GM23338 (cell line): ENCODE measurements at regions not wholly inside any gene's neighbourhood (a gene's known extent, or its start where the extent isn't known, plus 50 kb on each side); places are given as distances from the start of the nearest gene placed in this dataset.

ENCODE experiments used
- ATAC-seq: fragments of 200-7000 bp; cut with Tn5 transposase; 3 replicates; pipeline ENCODE4 v1.9.1; 2020
- DNase-seq: peaks from one replicate; pipeline ENCODE4 v3.0.0-alpha.2; 2015; ENCODE audit warnings: low spot score
- H2AFZ ChIP-seq: fragments of 200-600 bp; sonication (generic); 2 replicates; pipeline ENCODE4 v1.8.0; 2016; ENCODE audit warnings: antibody characterized with exemption, mild to moderate bottlenecking, moderate library complexity
- H3F3A ChIP-seq: fragments of 200-600 bp; sonication (generic); replicated peaks from 2 replicates; pipeline ENCODE4 v1.8.0; 2017; ENCODE audit warnings: antibody characterized with exemption, mixed run types, low read depth
- H3K27ac ChIP-seq: fragments of 200-600 bp; sonication (generic); 2 replicates; pipeline ENCODE4 v1.6.1; 2016; ENCODE audit warnings: low read depth
- H3K27me3 ChIP-seq: fragments of 200-600 bp; sonication (generic); 2 replicates; pipeline ENCODE4 v1.8.0; 2016; ENCODE audit warnings: mild to moderate bottlenecking, mixed run types, moderate library complexity; ENCODE audit not compliant: insufficient read depth
- H3K36me3 ChIP-seq: fragments of 200-600 bp; sonication (generic); 2 replicates; pipeline ENCODE4 v1.8.0; 2016; ENCODE audit warnings: mild to moderate bottlenecking; ENCODE audit not compliant: insufficient read depth
- H3K4me1 ChIP-seq: fragments of 200-600 bp; sonication (generic); 2 replicates; pipeline ENCODE4 v1.8.0; 2016; ENCODE audit warnings: mild to moderate bottlenecking, moderate library complexity; ENCODE audit not compliant: insufficient read depth
- H3K4me2 ChIP-seq: fragments of 200-600 bp; sonication (generic); 2 replicates; pipeline ENCODE4 v1.7.1; 2017; ENCODE audit warnings: mixed run types
- H3K4me3 ChIP-seq: fragments of 200-600 bp; sonication (generic); 2 replicates; pipeline ENCODE4 v1.6.1; 2016; ENCODE audit warnings: mixed run types
- H3K79me2 ChIP-seq: fragments of 200-600 bp; sonication (generic); replicated peaks from 2 replicates; pipeline ENCODE4 v1.8.0; 2017; ENCODE audit warnings: mild to moderate bottlenecking; ENCODE audit not compliant: insufficient read depth
- H3K9me2 ChIP-seq: fragments of 200-600 bp; sonication (generic); 2 replicates; pipeline ENCODE4 v1.8.0; 2017; ENCODE audit not compliant: insufficient read depth
- H4K20me1 ChIP-seq: fragments of 200-600 bp; sonication (generic); replicated peaks from 2 replicates; pipeline ENCODE4 v1.8.0; 2017; ENCODE audit warnings: mild to moderate bottlenecking; ENCODE audit not compliant: insufficient read depth
- H3K27ac Mint-ChIP-seq: 2 replicates; pipeline ENCODE4 v1.8.0; 2020; ENCODE audit warnings: inconsistent platforms, mild to moderate bottlenecking, moderate library complexity, mixed read lengths
- H3K27me3 Mint-ChIP-seq: 3 replicates; pipeline ENCODE4 v1.8.0; 2022; ENCODE audit warnings: low read depth, mild to moderate bottlenecking, moderate library complexity, mixed read lengths, inconsistent platforms; ENCODE audit not compliant: insufficient read depth, poor library complexity
- H3K36me3 Mint-ChIP-seq: 3 replicates; pipeline ENCODE4 v1.8.0; 2021; ENCODE audit warnings: low read depth, mild to moderate bottlenecking, inconsistent platforms, moderate library complexity, mixed read lengths
- H3K4me1 Mint-ChIP-seq: 3 replicates; pipeline ENCODE4 v1.8.0; 2020; ENCODE audit warnings: mild to moderate bottlenecking, inconsistent platforms, mixed read lengths
- H3K4me3 Mint-ChIP-seq: 3 replicates; pipeline ENCODE4 v1.8.0; 2021; ENCODE audit warnings: moderate library complexity, mild to moderate bottlenecking, inconsistent platforms, mixed read lengths
- H3K9me3 Mint-ChIP-seq: 3 replicates; pipeline ENCODE4 v1.8.0; 2020; ENCODE audit warnings: moderate library complexity, mild to moderate bottlenecking, inconsistent platforms, mixed read lengths
- CREB1 ChIP-seq: fragments of 250-450 bp; sonication (Bioruptor Pico); IDR thresholded peaks from 2 replicates; pipeline ENCODE4 v1.5.0; 2020; ENCODE audit warnings: low read depth, mild to moderate bottlenecking, moderate library complexity
- EZH2 ChIP-seq: fragments of 200-600 bp; sonication (generic); IDR thresholded peaks from one replicate; pipeline ENCODE4 v1.8.0; 2017; ENCODE audit warnings: antibody characterized with exemption, mild to moderate bottlenecking, low read depth; ENCODE audit not compliant: unreplicated experiment
- JUNB ChIP-seq: IDR thresholded peaks from one replicate; pipeline ENCODE4 v1.6.1; 2016; ENCODE audit warnings: antibody characterized with exemption; ENCODE audit not compliant: unreplicated experiment
- NANOG ChIP-seq: IDR thresholded peaks from 2 replicates; pipeline ENCODE4 v1.6.1; 2016; ENCODE audit warnings: antibody characterized with exemption, borderline replicate concordance
- POLR2AphosphoS5 ChIP-seq: IDR thresholded peaks from 2 replicates; pipeline ENCODE4 v1.6.1; 2016; ENCODE audit warnings: antibody characterized with exemption, low read depth
- ZNF331 ChIP-seq: fragments of 250-450 bp; sonication (Bioruptor Pico); IDR thresholded peaks from 2 replicates; pipeline ENCODE4 v1.5.0; 2020; ENCODE audit warnings: low read depth, mild to moderate bottlenecking, moderate library complexity
- TF ChIP-seq, protein P1 (sequence below): IDR thresholded peaks from one replicate; pipeline ENCODE4 v1.6.1; 2018; ENCODE audit warnings: antibody characterized with exemption; ENCODE audit not compliant: unreplicated experiment
- TF ChIP-seq, protein P2 (sequence below): fragments of 250-450 bp; sonication (Bioruptor Pico); IDR thresholded peaks from 2 replicates; pipeline ENCODE4 v1.5.0; 2020; ENCODE audit warnings: mild to moderate bottlenecking, moderate library complexity

DNA sequence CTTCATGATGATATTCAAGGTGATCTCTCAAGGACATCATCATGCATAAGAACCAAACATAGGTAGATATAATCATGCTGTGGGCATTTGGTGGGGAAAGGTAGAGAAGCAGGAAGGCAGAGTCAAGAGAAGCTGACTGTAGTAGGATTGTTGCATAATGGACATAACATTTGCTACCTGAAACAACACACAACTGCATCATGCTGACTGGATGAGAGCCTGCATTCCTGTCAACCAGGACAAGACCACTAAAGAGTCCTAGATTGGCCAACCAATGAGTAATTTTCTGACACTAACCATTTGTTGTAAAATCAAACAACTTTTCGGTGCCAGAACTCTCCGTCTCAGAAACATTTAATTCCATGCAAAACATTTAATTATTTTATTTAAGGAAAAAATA is 377.2 kb downstream of the PLPP3 start:
- Mint-ChIP-seq H3K27me3 (peaks cover 3% of the 10 kb centered on the region), H3K4me1 (peaks cover 6% of the 10 kb centered on the region; the same call in 2 of the 3 replicates), H3K27ac (no peak overlapping the region), H3K4me3 (no peak overlapping the region), H3K9me3 (no peaks in the 10 kb centered on the region; the same call in 2 of the 3 replicates), H3K36me3 (no peaks in the 10 kb centered on the region)
- DNase-seq = no peak
- H3K9me2 ChIP-seq = peaks cover 9% of the 10 kb centered on the region
- H3K4me1 ChIP-seq = peaks cover 4% of the 10 kb centered on the region
- no peaks in the 10 kb centered on the region for H3K36me3 ChIP-seq
- H3K27me3 ChIP-seq = no peaks in the 10 kb centered on the region
- H3K4me3 ChIP-seq = no peak overlapping the region
- H3K4me2 ChIP-seq = no peak overlapping the region
- H4K20me1 ChIP-seq = no peaks in the 10 kb centered on the region
- no peak overlapping the region for H2AFZ ChIP-seq
- TF ChIP-seq, protein P1, sequence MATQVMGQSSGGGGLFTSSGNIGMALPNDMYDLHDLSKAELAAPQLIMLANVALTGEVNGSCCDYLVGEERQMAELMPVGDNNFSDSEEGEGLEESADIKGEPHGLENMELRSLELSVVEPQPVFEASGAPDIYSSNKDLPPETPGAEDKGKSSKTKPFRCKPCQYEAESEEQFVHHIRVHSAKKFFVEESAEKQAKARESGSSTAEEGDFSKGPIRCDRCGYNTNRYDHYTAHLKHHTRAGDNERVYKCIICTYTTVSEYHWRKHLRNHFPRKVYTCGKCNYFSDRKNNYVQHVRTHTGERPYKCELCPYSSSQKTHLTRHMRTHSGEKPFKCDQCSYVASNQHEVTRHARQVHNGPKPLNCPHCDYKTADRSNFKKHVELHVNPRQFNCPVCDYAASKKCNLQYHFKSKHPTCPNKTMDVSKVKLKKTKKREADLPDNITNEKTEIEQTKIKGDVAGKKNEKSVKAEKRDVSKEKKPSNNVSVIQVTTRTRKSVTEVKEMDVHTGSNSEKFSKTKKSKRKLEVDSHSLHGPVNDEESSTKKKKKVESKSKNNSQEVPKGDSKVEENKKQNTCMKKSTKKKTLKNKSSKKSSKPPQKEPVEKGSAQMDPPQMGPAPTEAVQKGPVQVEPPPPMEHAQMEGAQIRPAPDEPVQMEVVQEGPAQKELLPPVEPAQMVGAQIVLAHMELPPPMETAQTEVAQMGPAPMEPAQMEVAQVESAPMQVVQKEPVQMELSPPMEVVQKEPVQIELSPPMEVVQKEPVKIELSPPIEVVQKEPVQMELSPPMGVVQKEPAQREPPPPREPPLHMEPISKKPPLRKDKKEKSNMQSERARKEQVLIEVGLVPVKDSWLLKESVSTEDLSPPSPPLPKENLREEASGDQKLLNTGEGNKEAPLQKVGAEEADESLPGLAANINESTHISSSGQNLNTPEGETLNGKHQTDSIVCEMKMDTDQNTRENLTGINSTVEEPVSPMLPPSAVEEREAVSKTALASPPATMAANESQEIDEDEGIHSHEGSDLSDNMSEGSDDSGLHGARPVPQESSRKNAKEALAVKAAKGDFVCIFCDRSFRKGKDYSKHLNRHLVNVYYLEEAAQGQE = no peak
- no peak for TF ChIP-seq ZNF331 (CRISPR knock-in tag)
- no peak for TF ChIP-seq JUNB
- no peak for TF ChIP-seq POLR2AphosphoS5
- no peaks in the 10 kb centered on the region for H3F3A ChIP-seq
- H3K27ac ChIP-seq = no peak overlapping the region
- no peak for ATAC-seq
- no peaks in the 10 kb centered on the region for H3K79me2 ChIP-seq

DNA sequence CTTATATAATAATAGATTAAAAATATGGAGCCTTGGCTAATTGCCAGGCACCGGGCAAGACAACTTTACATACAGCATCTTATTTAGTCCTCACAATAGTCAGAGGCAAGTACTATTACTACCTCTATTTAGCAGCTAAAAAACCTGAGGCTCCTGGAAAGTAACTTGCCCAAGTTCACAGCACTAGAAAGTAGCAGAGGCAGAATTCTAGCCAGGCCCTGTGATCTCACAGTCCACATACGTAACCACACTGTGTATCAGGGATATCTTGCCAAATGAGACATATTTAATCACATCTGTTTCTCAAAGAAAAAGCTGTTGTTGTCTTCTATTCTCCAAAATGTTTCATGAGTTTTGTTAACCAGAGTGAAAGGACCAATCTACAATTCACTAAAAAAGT is 378.5 kb downstream of the PLPP3 start:
- Mint-ChIP-seq H3K27ac (no peak overlapping the region), H3K4me1 (peaks cover 17% of the 10 kb centered on the region), H3K9me3 (no peaks in the 10 kb centered on the region), H3K4me3 (no peak overlapping the region), H3K36me3 (no peaks in the 10 kb centered on the region), H3K27me3 (peaks cover 3% of the 10 kb centered on the region)
- Histone ChIP-seq H3K79me2 (no peaks in the 10 kb centered on the region), H3K27ac (no peak overlapping the region), H3K4me1 (peaks cover 17% of the 10 kb centered on the region), H3K36me3 (no peaks in the 10 kb centered on the region), H3K4me3 (no peak overlapping the region), H3K4me2 (no peak overlapping the region), H3K27me3 (no peaks in the 10 kb centered on the region), H3K9me2 (peaks cover 9% of the 10 kb centered on the region), H4K20me1 (no peaks in the 10 kb centered on the region), H2AFZ (no peak overlapping the region), H3F3A (no peaks in the 10 kb centered on the region)
- ATAC-seq = no peak
- no peak for DNase-seq
- no peak for TF ChIP-seq NANOG
- no peak for TF ChIP-seq ZNF331 (CRISPR knock-in tag)
- TF ChIP-seq JUNB = no peak
- no peak for TF ChIP-seq CREB1 (CRISPR knock-in tag)
- TF ChIP-seq POLR2AphosphoS5 = no peak
- no peak for TF ChIP-seq EZH2
- TF ChIP-seq, protein P2, sequence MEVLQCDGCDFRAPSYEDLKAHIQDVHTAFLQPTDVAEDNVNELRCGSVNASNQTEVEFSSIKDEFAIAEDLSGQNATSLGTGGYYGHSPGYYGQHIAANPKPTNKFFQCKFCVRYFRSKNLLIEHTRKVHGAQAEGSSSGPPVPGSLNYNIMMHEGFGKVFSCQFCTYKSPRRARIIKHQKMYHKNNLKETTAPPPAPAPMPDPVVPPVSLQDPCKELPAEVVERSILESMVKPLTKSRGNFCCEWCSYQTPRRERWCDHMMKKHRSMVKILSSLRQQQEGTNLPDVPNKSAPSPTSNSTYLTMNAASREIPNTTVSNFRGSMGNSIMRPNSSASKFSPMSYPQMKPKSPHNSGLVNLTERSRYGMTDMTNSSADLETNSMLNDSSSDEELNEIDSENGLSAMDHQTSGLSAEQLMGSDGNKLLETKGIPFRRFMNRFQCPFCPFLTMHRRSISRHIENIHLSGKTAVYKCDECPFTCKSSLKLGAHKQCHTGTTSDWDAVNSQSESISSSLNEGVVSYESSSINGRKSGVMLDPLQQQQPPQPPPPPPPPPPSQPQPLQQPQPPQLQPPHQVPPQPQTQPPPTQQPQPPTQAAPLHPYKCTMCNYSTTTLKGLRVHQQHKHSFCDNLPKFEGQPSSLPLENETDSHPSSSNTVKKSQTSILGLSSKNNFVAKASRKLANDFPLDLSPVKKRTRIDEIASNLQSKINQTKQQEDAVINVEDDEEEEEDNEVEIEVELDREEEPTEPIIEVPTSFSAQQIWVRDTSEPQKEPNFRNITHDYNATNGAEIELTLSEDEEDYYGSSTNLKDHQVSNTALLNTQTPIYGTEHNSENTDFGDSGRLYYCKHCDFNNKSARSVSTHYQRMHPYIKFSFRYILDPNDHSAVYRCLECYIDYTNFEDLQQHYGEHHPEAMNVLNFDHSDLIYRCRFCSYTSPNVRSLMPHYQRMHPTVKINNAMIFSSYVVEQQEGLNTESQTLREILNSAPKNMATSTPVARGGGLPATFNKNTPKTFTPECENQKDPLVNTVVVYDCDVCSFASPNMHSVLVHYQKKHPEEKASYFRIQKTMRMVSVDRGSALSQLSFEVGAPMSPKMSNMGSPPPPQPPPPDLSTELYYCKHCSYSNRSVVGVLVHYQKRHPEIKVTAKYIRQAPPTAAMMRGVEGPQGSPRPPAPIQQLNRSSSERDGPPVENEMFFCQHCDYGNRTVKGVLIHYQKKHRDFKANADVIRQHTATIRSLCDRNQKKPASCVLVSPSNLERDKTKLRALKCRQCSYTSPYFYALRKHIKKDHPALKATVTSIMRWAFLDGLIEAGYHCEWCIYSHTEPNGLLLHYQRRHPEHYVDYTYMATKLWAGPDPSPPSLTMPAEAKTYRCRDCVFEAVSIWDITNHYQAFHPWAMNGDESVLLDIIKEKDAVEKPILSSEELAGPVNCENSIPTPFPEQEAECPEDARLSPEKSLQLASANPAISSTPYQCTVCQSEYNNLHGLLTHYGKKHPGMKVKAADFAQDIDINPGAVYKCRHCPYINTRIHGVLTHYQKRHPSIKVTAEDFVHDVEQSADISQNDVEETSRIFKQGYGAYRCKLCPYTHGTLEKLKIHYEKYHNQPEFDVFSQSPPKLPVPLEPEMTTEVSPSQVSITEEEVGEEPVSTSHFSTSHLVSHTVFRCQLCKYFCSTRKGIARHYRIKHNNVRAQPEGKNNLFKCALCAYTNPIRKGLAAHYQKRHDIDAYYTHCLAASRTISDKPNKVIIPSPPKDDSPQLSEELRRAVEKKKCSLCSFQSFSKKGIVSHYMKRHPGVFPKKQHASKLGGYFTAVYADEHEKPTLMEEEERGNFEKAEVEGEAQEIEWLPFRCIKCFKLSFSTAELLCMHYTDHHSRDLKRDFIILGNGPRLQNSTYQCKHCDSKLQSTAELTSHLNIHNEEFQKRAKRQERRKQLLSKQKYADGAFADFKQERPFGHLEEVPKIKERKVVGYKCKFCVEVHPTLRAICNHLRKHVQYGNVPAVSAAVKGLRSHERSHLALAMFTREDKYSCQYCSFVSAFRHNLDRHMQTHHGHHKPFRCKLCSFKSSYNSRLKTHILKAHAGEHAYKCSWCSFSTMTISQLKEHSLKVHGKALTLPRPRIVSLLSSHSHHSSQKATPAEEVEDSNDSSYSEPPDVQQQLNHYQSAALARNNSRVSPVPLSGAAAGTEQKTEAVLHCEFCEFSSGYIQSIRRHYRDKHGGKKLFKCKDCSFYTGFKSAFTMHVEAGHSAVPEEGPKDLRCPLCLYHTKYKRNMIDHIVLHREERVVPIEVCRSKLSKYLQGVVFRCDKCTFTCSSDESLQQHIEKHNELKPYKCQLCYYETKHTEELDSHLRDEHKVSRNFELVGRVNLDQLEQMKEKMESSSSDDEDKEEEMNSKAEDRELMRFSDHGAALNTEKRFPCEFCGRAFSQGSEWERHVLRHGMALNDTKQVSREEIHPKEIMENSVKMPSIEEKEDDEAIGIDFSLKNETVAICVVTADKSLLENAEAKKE (CRISPR knock-in tag) = no peak
- TF ChIP-seq, protein P1 = no peak
